DND-41 (cell line): ENCODE measurements at regions not wholly inside any gene's neighbourhood (a gene's known extent, or its start where the extent isn't known, plus 50 kb on each side); places are given as distances from the start of the nearest gene placed in this dataset.

Experiments used
- CTCF ChIP-seq: IDR thresholded peaks from 2 replicates; pipeline ENCODE4 v1.5.1; 2012; ENCODE audit warnings: borderline replicate concordance, low read length, moderate library complexity, mild to moderate bottlenecking; ENCODE audit not compliant: poor library complexity, severe bottlenecking; ENCODE audit errors: extremely low read depth
- EZH2 ChIP-seq: IDR thresholded peaks from 3 replicates; pipeline ENCODE4 v1.6.1; 2012; ENCODE audit warnings: borderline replicate concordance, low read depth, mild to moderate bottlenecking, moderate library complexity, low read length, inconsistent platforms; ENCODE audit not compliant: severe bottlenecking

- TF ChIP-seq EZH2: no peak
- TF ChIP-seq CTCF: no peak
Measured at GRCh38 chr9:31700252-31701045, 684.0 kb upstream of the ACO1 start.
